ENCODE measurements at regions not wholly inside any gene's neighbourhood (a gene's known extent, or its start where the extent isn't known, plus 50 kb on each side); places are given as distances from the start of the nearest gene placed in this dataset.

DNA sequence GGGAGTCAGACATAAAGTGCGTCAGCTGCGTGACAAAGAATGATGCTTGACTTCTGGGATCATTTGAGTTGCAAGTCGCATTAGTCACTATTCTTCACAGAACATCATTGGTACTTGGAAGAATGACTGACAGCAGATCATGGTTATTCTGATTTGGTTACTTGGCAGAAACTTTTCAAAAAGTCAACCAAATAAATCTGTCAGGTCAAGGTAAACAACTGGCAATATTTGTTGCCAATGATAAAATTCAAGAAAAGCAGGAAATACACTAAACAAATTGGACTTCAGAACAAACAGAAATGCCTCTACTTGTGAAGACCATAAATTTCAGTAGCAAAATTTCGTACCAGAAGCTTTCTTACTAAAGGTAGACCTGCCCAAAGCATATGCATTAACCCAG lies 221.6 kb downstream of the TFAP2A start:
- no peak overlapping the region for H3K9ac ChIP-seq (ENCODE audit: insufficient read depth, low read length, poor library complexity, severe bottlenecking)
- H3K4me1 ChIP-seq (ENCODE audit: control insufficient read depth in 1 of 2, insufficient read depth in 2 of 2, low read length in 2 of 2), result no peaks in the 10 kb centered on the region
- WGBS (ENCODE audit: insufficient coverage), result no CpG with 5 or more reads among the region's 4 CpGs
- Mint-ChIP-seq H3K4me3 (no peak overlapping the region), H3K9me3 (peaks cover 0 to 3% (median 0%) of the 10 kb centered on the region in 7 donors), H3K4me1 (no peaks in the 10 kb centered on the region), H3K36me3 (no peaks in the 10 kb centered on the region), H3K27ac (no peak overlapping the region), H3K27me3 (ENCODE audit: low read depth in 3 of 3) (peaks cover 1 to 12% (median 6%) of the 10 kb centered on the region in 3 donors)
- no peaks in the 10 kb centered on the region for H3K79me2 ChIP-seq (ENCODE audit: insufficient read depth, low read length)
- TF ChIP-seq, protein P1, sequence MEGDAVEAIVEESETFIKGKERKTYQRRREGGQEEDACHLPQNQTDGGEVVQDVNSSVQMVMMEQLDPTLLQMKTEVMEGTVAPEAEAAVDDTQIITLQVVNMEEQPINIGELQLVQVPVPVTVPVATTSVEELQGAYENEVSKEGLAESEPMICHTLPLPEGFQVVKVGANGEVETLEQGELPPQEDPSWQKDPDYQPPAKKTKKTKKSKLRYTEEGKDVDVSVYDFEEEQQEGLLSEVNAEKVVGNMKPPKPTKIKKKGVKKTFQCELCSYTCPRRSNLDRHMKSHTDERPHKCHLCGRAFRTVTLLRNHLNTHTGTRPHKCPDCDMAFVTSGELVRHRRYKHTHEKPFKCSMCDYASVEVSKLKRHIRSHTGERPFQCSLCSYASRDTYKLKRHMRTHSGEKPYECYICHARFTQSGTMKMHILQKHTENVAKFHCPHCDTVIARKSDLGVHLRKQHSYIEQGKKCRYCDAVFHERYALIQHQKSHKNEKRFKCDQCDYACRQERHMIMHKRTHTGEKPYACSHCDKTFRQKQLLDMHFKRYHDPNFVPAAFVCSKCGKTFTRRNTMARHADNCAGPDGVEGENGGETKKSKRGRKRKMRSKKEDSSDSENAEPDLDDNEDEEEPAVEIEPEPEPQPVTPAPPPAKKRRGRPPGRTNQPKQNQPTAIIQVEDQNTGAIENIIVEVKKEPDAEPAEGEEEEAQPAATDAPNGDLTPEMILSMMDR (IDR thresholded peaks at IDR 0.05), result no peak
- peaks cover 0 to 2% of the 10 kb centered on the region in 2 donors for H3K27me3 ChIP-seq (ENCODE audit: control insufficient read depth in 2 of 2, insufficient read depth in 2 of 2, low read length in 2 of 2)
- H3K4me2 ChIP-seq (replicated peaks; ENCODE audit: extremely low read depth, low read length, poor library complexity, severe bottlenecking), result no peak overlapping the region
- H3K27ac ChIP-seq (ENCODE audit: low read depth in 1 of 2, low read length in 2 of 2), result no peak overlapping the region
- DNase-seq, result no peak
- no peaks in the 10 kb centered on the region for H3K9me3 ChIP-seq (replicated peaks in 1 of 2; ENCODE audit: control insufficient read depth in 1 of 2, insufficient read depth in 1 of 2, low read length in 2 of 2)
- no peak overlapping the region for H3K4me3 ChIP-seq (replicated peaks in 1 of 3; ENCODE audit: low read depth in 2 of 3, low read length in 3 of 3)
- intact Hi-C loops (cut with micrococcal nuclease), result no loop called here
- no peaks in the 10 kb centered on the region for H4K20me1 ChIP-seq (ENCODE audit: insufficient read depth, low read length)
- no peak overlapping the region for H2AFZ ChIP-seq (ENCODE audit: insufficient read depth, low read depth, low read length, poor library complexity, severe bottlenecking)
- H3K36me3 ChIP-seq (replicated peaks in 1 of 2; ENCODE audit: control insufficient read depth in 1 of 2, insufficient read depth in 2 of 2, low read length in 2 of 2), result no peaks in the 10 kb centered on the region

DNA sequence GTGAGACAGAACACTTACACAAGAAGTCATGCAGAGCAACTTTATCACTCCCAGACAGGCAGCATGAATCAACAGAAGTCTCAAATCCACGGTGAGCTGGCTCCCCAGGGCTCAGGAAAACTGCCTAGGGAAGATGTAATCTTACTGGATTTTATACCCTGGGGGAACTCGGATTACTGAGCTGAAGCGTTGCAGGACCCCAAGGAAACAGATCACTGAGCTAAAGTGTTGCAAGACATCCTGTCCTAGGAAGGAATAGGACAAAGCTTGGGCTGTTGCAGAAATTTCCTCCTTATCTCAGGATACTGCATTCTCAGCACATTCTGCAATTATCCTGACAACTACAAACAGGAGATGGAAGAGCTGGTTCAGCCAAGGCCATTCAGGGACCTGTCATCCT lies 224.8 kb downstream of the TFAP2A start:
- Histone ChIP-seq H2AFZ (ENCODE audit: insufficient read depth, low read depth, low read length, poor library complexity, severe bottlenecking) (no peak overlapping the region), H3K27ac (ENCODE audit: low read depth in 1 of 2, low read length in 2 of 2) (no peak overlapping the region), H3K9me3 (replicated peaks in 1 of 2; ENCODE audit: control insufficient read depth in 1 of 2, insufficient read depth in 1 of 2, low read length in 2 of 2) (no peaks in the 10 kb centered on the region), H3K27me3 (ENCODE audit: control insufficient read depth in 2 of 2, insufficient read depth in 2 of 2, low read length in 2 of 2) (peaks cover 0 to 2% of the 10 kb centered on the region in 2 donors), H3K4me1 (ENCODE audit: control insufficient read depth in 1 of 2, insufficient read depth in 2 of 2, low read length in 2 of 2) (no peaks in the 10 kb centered on the region), H4K20me1 (ENCODE audit: insufficient read depth, low read length) (no peaks in the 10 kb centered on the region), H3K36me3 (replicated peaks in 1 of 2; ENCODE audit: control insufficient read depth in 1 of 2, insufficient read depth in 2 of 2, low read length in 2 of 2) (no peaks in the 10 kb centered on the region), H3K4me2 (replicated peaks; ENCODE audit: extremely low read depth, low read length, poor library complexity, severe bottlenecking) (no peak overlapping the region), H3K4me3 (replicated peaks in 1 of 3; ENCODE audit: low read depth in 2 of 3, low read length in 3 of 3) (no peak overlapping the region), H3K79me2 (ENCODE audit: insufficient read depth, low read length) (no peaks in the 10 kb centered on the region), H3K9ac (ENCODE audit: insufficient read depth, low read length, poor library complexity, severe bottlenecking) (no peak overlapping the region)
- intact Hi-C loops (cut with micrococcal nuclease), result no loop called here
- peaks cover 0 to 3% (median 1%) of the 10 kb centered on the region in 7 donors for H3K9me3 Mint-ChIP-seq
- 29% methylated on average over 3 of the region's 3 CpGs for WGBS (ENCODE audit: insufficient coverage)
- H3K27me3 Mint-ChIP-seq (ENCODE audit: low read depth in 3 of 3), result peaks cover 0 to 7% (median 6%) of the 10 kb centered on the region in 3 donors
- no peak for DNase-seq
- H3K36me3 Mint-ChIP-seq, result no peaks in the 10 kb centered on the region
- peaks cover 3% of the 10 kb centered on the region for H3K4me1 Mint-ChIP-seq
- TF ChIP-seq, protein P1 (IDR thresholded peaks at IDR 0.05), result no peak
- H3K27ac Mint-ChIP-seq, result no peak overlapping the region
- no peak overlapping the region for H3K4me3 Mint-ChIP-seq
